Esophagus muscularis mucosa (tissue), 4 donors: ENCODE measurements at regions not wholly inside any gene's neighbourhood (a gene's known extent, or its start where the extent isn't known, plus 50 kb on each side); places are given as distances from the start of the nearest gene placed in this dataset.
A peak's percentile ranks its signal among the peaks of the same experiment; 100 is the strongest.

Experiments
- DNase-seq: peaks from one replicate; pipeline ENCODE4 v3.0.0-alpha.2; 2017; ENCODE audit errors: extremely low spot score
- H3K27ac ChIP-seq, 4 donors: fragments of 200-600 bp; sonication (generic); replicated peaks in 1 of 4; 1 replicate in 3 of 4; 2 replicates in 1 of 4; pipeline ENCODE4 v1.5.1; 2016 to 2019; ENCODE audit warnings: mild to moderate bottlenecking in 1 of 4
- H3K27me3 ChIP-seq, 4 donors: fragments of 200-600 bp; sonication (generic); one replicate each; pipeline versions ENCODE4 v1.5.1 to v1.6.0; 2016 to 2019
- H3K36me3 ChIP-seq, 4 donors: fragments of 200-600 bp; sonication (generic); one replicate each; pipeline ENCODE4 v1.5.1; 2016 to 2019
- H3K4me1 ChIP-seq, 4 donors: fragments of 200-600 bp; sonication (generic); one replicate each; pipeline ENCODE4 v1.5.1; 2016 to 2019
- H3K4me3 ChIP-seq, 4 donors: fragments of 200-600 bp; sonication (generic); 1 replicate in 2 of 4; 2 replicates in 2 of 4; pipeline ENCODE4 v1.5.1; 2016 to 2019; ENCODE audit warnings: mild to moderate bottlenecking in 4 of 4, moderate library complexity in 1 of 4
- H3K9me3 ChIP-seq, 4 donors: fragments of 200-600 bp; sonication (generic); 1 replicate in 3 of 4; 2 replicates in 1 of 4; pipeline ENCODE4 v1.5.1; 2016 to 2019
- EP300 ChIP-seq: sonication (generic); formaldehyde crosslinking; IDR thresholded peaks from one replicate; pipeline ENCODE4 v1.6.1; 2017; ENCODE audit warnings: antibody characterized with exemption
- POLR2A ChIP-seq: fragments of 450-650 bp; IDR thresholded peaks from one replicate; pipeline ENCODE4 v1.6.1; 2017; ENCODE audit warnings: antibody characterized with exemption, moderate library complexity, mild to moderate bottlenecking, low read depth
- POLR2AphosphoS5 ChIP-seq, 2 donors: sonication (generic); formaldehyde crosslinking; IDR thresholded peaks; one replicate each; pipeline ENCODE4 v1.6.1; 2017; ENCODE audit warnings: antibody characterized with exemption in 2 of 2
- WGBS: methylation state at CpG from one replicate; pipeline ENCODE4 v1.1.5; 2018; 5-methylcytosine and 5-hydroxymethylcytosine counted together
- intact Hi-C: fragments of 100-400 bp; cut with DNase I; formaldehyde crosslinking; loops from one replicate; pipeline ENCODE4 v1.15.1; 2023
- TF ChIP-seq, protein P1 (sequence below), 3 experiments: fragments of 200-600 bp in 2 of 3; fragments of 450-650 bp in 1 of 3; sonication (generic) in 2 of 3; IDR thresholded peaks; one replicate each; pipeline ENCODE4 v1.5.1; 2017 to 2019; ENCODE audit warnings: antibody characterized with exemption in 3 of 3, mild to moderate bottlenecking in 2 of 3, moderate library complexity in 1 of 3

DNA sequence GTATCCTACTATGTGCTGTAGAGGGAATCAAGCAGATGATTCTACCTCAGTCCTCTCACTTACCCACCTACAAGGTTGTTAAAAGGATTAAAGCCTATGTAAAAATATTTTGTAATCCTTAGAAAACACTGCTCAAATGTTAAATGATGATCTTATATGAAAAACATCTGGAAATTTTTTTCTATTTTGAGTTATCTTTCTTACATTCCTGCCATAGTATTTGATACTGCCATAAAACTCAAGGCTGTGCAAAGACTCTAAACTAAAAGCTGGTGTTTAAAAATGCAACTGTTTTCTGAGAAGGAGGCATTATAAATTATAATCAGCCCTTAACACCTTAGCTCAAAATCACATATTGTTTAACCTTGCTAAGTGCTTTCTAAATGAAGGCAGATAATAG is 474.2 kb downstream of the PRELID2 start:
- no peak overlapping the region for H3K4me3 ChIP-seq
- H3K9me3 ChIP-seq = peaks cover 0 to 10% (median 2%) of the 10 kb centered on the region in 4 donors
- DNase-seq = no peak
- TF ChIP-seq POLR2A (no peak), EP300 (no peak), POLR2AphosphoS5 (IDR thresholded peaks at IDR 0.05) (no peak)
- TF ChIP-seq, protein P1, sequence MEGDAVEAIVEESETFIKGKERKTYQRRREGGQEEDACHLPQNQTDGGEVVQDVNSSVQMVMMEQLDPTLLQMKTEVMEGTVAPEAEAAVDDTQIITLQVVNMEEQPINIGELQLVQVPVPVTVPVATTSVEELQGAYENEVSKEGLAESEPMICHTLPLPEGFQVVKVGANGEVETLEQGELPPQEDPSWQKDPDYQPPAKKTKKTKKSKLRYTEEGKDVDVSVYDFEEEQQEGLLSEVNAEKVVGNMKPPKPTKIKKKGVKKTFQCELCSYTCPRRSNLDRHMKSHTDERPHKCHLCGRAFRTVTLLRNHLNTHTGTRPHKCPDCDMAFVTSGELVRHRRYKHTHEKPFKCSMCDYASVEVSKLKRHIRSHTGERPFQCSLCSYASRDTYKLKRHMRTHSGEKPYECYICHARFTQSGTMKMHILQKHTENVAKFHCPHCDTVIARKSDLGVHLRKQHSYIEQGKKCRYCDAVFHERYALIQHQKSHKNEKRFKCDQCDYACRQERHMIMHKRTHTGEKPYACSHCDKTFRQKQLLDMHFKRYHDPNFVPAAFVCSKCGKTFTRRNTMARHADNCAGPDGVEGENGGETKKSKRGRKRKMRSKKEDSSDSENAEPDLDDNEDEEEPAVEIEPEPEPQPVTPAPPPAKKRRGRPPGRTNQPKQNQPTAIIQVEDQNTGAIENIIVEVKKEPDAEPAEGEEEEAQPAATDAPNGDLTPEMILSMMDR (IDR thresholded peaks at IDR 0.05) = no peak
- H3K36me3 ChIP-seq = no peaks in the 10 kb centered on the region
- H3K4me1 ChIP-seq = no peaks in the 10 kb centered on the region
- intact Hi-C loops = no loop called here
- no peaks in the 10 kb centered on the region for H3K27me3 ChIP-seq
- H3K27ac ChIP-seq = no peak overlapping the region

DNA sequence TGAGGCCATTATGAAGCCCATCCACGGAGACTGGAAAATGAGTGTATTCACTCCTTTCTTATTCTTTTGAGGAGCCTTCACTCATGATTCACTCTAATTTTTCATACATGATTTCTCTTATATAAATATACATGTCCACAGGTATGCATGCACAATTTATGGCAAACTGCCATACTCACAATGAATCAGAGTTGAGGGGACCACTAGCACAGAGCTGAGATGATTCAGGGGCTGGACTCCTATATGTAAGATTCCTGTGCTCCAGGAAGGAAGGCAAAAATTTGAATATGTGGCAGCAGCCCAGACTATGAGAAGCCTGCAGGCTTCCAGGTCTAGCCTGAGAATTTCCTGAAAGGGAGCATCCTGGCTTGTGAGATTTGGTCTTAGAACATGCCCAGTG is 484.6 kb downstream of the PRELID2 start:
- H3K27ac ChIP-seq = no peak overlapping the region
- no peak for TF ChIP-seq POLR2A
- TF ChIP-seq POLR2AphosphoS5 (IDR thresholded peaks at IDR 0.05) = no peak
- TF ChIP-seq, protein P1 (IDR thresholded peaks at IDR 0.05) = no peak
- TF ChIP-seq EP300 = no peak
- H3K36me3 ChIP-seq = no peaks in the 10 kb centered on the region
- DNase-seq = no peak
- H3K4me1 ChIP-seq = peaks cover 0 to 8% (median 5%) of the 10 kb centered on the region in 4 donors
- WGBS = 95% methylated on average over 1 of the region's 1 CpG
- H3K9me3 ChIP-seq = no peaks in the 10 kb centered on the region
- H3K4me3 ChIP-seq = no peak overlapping the region
- intact Hi-C loops = no loop called here
- H3K27me3 ChIP-seq = no peaks in the 10 kb centered on the region

DNA sequence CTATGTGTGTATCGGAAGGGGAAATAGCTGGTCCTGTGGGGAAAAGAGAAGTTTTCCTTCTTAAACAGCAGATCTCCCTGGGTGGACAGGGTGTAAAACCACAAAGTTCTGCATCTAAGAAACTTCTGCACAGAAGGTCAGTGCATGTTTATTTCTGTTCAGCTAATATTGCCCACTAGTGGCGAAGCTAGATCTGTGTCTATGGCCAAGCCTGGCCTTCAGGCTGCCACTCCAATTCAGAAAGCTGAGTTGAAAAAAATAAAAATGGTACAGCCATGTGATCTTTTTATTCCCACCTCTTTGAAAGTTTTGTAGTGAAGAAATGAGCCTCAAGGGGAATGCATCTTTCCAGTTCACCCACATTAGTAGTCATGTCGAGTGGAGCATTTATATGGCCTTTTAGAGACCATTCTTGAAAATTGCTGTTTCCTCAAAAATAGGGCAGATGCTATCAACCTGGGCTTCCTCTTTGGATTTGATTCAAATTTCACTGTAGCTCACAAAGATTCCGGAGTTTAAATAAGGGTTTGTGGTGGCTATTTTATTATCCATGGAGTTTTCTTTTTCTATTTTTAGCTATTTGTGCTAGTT is 488.0 kb downstream of the PRELID2 start:
- Histone ChIP-seq H3K4me1 (peaks cover 0 to 11% (median 7%) of the 10 kb centered on the region in 4 donors), H3K27ac (no peak overlapping the region), H3K4me3 (no peak overlapping the region), H3K36me3 (no peaks in the 10 kb centered on the region), H3K9me3 (no peaks in the 10 kb centered on the region), H3K27me3 (no peaks in the 10 kb centered on the region)
- 68% methylated on average over 4 of the region's 4 CpGs for WGBS
- TF ChIP-seq EP300 (no peak), POLR2A (no peak)
- TF ChIP-seq, protein P1 (IDR thresholded peaks at IDR 0.05) = peak in 2 of 3 experiments; percentile 11 to 12
- DNase-seq = no peak
- intact Hi-C loops = no loop called here

DNA sequence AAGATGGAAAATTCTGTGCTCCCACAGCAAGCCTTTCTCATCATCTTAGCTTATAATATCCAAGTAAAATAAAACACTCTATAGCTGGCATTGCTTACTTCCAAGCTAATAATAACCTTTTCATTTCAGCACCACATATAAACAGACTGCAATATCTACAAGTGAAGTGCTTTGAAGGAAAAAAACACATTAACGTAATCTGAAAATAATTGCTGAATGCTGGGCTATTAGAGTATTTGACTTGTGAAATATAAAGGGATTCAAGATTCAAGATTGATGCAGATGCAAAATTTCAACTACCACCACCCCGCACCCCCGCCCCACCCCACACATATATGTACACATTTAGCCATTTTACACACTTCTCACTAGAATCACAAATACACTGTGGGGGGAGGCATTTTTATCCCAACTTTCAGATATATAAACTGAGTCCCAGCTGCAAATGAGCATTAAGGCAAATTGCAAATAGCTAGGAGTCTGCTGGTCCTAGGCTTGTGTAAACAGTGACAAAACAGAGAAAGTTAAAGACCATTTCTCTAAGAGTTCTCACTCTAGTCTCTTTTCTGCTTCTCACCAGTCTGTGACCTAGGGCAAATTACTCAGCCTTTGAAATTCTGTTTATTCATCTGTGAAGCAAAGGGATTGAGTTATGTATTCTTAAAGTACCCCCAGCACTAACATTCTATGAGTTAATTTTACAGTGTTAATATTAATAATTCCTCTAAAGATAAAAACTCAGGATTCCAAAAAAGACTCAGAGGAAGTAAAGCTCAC is 489.4 kb downstream of the PRELID2 start:
- no peak for DNase-seq
- H3K27me3 ChIP-seq = no peaks in the 10 kb centered on the region
- TF ChIP-seq EP300 = no peak
- TF ChIP-seq, protein P1 (IDR thresholded peaks at IDR 0.05) = no peak
- no peak for TF ChIP-seq POLR2A
- TF ChIP-seq POLR2AphosphoS5 (IDR thresholded peaks at IDR 0.05) = no peak
- H3K4me3 ChIP-seq = no peak overlapping the region
- intact Hi-C loops = no loop called here
- H3K9me3 ChIP-seq = no peaks in the 10 kb centered on the region
- 62% methylated on average over 3 of the region's 3 CpGs for WGBS
- H3K4me1 ChIP-seq = peaks cover 0 to 11% (median 7%) of the 10 kb centered on the region in 4 donors
- no peaks in the 10 kb centered on the region for H3K36me3 ChIP-seq
- H3K27ac ChIP-seq = no peak overlapping the region
